PFSK-1 (cell line): ENCODE measurements at regions not wholly inside any gene's neighbourhood (a gene's known extent, or its start where the extent isn't known, plus 50 kb on each side); places are given as distances from the start of the nearest gene placed in this dataset.

Source experiments
- POLR2AphosphoS5 ChIP-seq: IDR thresholded peaks from 2 replicates; pipeline ENCODE4 v1.6.1; 2012; ENCODE audit warnings: low read depth, mild to moderate bottlenecking, control low read depth, low read length, moderate library complexity
- SIN3A ChIP-seq: IDR thresholded peaks from 2 replicates; pipeline ENCODE4 v1.6.1; 2012; ENCODE audit warnings: mild to moderate bottlenecking, low read length, moderate library complexity, borderline replicate concordance; ENCODE audit not compliant: insufficient read depth
- TF ChIP-seq, protein P1 (sequence below), 2 experiments: IDR thresholded peaks; 2 replicates each; pipeline versions ENCODE4 v1.6.1 to v1.8.0; 2011 to 2012; ENCODE audit warnings: low read depth in 2 of 2, low read length in 2 of 2, control low read depth in 1 of 2, inconsistent platforms in 1 of 2, mild to moderate bottlenecking in 1 of 2, moderate library complexity in 1 of 2; ENCODE audit not compliant: insufficient read depth in 1 of 2

DNA sequence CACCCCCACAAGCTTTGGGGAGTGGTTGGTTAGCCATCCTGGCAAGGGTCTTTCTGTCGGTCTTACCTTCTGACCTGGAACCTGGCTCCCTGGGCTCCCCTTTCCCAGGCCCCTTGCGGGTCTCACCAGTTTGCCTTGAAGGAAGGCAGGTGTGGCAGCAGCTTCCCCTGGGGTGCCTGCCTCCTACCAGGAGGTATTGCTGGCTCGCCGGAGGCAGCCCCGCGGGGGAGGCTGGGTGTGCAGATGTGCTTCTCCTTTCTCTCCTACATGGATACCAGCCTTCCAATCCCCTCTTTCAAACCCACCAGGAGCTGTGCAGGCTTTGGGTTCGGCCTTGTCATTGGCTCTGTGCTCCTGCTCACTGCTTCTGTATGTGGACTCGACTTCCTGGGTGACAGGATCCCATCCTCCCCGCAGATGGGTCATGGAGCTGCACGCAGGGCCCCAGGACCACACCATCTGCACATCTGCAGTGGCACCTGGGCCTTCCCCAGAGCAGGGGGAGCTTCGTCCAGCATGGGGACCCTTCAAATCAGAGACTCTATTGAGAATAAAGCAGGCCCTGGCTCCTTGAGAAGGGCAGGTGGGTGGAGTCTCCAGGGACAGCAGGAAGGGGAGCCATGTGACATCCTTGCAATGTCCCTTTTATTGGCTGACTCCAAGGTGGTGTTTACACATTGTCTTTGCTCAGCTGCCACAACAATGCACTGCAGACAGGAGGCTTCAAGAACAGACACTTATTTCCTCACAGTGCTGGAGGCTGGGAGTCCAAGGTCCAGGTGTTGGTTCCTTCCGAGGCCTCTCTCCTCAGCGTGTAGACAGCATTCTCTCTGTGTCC lies 592.0 kb downstream of the BRD1 start:
- no peak for TF ChIP-seq POLR2AphosphoS5
- no peak for TF ChIP-seq SIN3A
- TF ChIP-seq, protein P1, sequence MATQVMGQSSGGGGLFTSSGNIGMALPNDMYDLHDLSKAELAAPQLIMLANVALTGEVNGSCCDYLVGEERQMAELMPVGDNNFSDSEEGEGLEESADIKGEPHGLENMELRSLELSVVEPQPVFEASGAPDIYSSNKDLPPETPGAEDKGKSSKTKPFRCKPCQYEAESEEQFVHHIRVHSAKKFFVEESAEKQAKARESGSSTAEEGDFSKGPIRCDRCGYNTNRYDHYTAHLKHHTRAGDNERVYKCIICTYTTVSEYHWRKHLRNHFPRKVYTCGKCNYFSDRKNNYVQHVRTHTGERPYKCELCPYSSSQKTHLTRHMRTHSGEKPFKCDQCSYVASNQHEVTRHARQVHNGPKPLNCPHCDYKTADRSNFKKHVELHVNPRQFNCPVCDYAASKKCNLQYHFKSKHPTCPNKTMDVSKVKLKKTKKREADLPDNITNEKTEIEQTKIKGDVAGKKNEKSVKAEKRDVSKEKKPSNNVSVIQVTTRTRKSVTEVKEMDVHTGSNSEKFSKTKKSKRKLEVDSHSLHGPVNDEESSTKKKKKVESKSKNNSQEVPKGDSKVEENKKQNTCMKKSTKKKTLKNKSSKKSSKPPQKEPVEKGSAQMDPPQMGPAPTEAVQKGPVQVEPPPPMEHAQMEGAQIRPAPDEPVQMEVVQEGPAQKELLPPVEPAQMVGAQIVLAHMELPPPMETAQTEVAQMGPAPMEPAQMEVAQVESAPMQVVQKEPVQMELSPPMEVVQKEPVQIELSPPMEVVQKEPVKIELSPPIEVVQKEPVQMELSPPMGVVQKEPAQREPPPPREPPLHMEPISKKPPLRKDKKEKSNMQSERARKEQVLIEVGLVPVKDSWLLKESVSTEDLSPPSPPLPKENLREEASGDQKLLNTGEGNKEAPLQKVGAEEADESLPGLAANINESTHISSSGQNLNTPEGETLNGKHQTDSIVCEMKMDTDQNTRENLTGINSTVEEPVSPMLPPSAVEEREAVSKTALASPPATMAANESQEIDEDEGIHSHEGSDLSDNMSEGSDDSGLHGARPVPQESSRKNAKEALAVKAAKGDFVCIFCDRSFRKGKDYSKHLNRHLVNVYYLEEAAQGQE (IDR thresholded peaks at IDR 0.05; ENCODE audit: insufficient read depth in 1 of 2, low read depth in 2 of 2, low read length in 2 of 2): no peak
